Left hindlimb (tissue), 1 donor: ENCODE measurements at regions not wholly inside any gene's neighbourhood (a gene's known extent, or its start where the extent isn't known, plus 50 kb on each side); places are given as distances from the start of the nearest gene placed in this dataset.
"Not testable (repeated sequence)": the region's sequence is repeated elsewhere in the genome, so short reads cannot be mapped to it uniquely, and the experiment has no call there.

Experiments used
- DNase-seq: peaks from one replicate; pipeline ENCODE4 v3.0.0-alpha.2; 2018

DNA sequence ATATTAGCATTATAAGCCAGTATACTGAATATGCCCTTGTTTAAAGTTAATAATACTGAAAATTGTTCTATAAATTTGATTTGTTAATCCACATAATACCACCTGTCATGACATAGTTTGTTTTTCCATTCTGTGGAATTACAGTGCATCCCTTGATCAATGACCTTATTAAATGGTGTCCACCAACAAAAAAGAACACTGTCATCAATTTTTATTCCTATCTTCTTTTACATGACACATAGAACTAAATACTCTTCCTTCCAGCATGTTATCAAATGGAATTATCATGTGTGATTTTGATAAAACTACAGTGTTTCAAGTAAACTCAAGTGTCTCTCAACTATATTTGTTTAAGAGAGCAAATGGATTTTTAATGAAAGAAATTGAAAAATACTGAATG lies 221.8 kb upstream of the MBL2 start:
- DNase-seq: no peak

GRCh38 chr10:52993109-52993508 lies 220.5 kb upstream of the MBL2 start:
- DNase-seq: no peak

- DNase-seq: no peak
Observed at GRCh38 chr10:52992567-52992966, 220.0 kb upstream of the MBL2 start.

DNA sequence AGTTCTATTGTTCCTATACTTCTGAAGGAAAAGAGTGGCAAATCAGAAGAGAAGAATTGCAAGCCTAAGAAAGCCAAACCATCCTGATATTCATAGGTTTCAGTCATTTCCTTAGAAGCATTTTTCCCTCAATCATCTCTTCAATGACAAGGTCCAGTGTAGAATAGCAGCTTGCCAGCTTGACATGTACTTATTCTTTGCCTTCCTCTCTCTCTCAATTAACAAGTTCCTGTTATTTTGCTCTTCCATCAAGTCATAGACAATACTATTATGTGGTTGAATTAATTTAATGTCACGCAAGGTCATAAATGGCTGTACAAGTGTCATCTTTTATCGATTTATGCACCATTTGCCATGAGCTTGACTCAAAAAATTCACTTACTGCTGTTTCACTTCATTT lies 216.3 kb upstream of the MBL2 start:
- no peak for DNase-seq

DNA sequence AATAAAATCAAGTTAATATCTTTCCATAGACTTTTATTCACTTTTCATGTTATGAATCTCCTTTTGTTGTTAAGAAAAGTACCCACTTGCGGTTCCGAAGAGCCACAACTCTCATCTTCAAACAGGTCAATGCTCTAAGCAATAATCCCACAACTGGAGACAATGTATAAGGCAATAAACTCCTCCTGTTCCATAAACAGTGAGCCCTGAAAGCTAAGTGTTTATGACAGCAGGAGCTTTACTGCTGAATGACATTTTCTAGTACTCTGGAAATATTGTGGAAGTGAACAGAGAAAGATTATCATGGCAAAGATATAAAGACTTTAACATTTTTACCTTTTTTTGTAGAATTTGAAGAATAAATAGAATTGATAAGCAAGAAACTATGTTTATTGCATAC lies 213.5 kb upstream of the MBL2 start:
- DNase-seq: no peak

DNA sequence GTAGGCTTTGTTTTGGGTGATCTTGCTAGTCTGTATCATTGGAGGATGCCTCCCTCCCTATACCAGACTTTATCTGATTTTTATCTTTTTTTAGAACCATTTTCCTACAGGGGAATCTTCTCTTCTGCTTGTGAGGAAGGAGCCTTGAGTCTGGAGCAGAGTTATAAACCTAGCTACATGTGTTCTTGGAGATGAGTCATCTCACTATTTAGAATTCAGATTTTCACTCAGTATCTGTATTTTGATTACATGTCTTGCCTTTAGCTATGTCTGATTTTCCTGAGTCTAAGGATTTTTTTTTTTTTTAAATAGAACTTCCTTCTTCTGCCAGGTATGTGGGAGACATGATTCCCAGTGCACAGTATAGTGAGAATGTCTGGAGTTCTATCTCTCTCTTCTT lies 211.6 kb upstream of the MBL2 start:
- DNase-seq: no peak

GRCh38 chr10:52979295-52979990 lies 206.9 kb upstream of the MBL2 start:
- no peak for DNase-seq

GRCh38 chr10:52977581-52977980 lies 205.0 kb upstream of the MBL2 start:
- DNase-seq: no peak

DNA sequence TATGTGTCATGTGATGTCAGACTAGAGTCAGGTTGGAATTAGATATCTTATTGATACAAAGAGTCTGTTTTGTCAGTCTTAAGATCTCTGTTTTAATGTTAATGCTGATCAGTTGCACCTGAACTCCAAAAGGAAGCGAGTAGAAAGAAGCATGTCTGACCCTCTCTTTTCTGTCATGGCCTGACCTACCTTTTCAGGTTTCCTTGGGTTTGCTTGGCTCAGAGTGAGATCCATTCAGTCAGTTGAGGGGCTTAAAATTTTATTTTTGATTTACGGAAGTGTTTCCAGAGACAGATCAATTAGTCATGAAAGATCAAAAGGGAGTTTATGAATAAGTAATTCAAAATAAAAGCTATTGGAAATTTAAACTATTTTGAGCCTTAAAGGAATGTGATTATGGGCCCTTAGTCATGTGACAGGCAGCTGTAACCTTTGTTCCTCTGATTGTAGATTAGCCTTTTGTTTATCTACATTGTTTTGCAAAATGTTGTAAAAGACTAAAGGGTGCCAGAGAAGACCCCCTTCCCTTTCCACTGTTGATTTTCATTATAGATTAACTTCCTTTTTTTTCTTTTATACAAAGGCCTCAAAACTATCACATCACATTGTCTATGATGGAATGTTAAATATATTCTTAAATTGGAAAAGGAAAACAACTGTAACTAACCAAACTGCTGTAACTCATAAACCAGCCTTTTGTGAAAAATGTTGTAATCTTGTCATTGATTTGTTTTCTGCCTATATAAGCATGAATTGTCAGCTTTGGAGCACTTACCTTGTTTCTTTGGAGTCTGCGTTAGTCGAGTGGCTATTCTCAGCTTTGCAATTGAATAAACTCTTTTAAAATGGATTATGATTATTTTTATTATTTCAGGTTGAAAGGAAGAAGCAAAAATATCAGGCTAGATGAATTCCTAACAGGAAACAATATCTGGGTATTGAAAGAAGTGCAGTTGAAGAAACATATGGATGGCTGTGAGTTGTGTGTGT lies 195.5 kb upstream of the MBL2 start:
- no peak for DNase-seq

GRCh38 chr10:52966904-52967303 lies 194.3 kb upstream of the MBL2 start:
- DNase-seq: no peak

GRCh38 chr10:52965938-52966401 lies 193.4 kb upstream of the MBL2 start:
- DNase-seq: no peak

DNA sequence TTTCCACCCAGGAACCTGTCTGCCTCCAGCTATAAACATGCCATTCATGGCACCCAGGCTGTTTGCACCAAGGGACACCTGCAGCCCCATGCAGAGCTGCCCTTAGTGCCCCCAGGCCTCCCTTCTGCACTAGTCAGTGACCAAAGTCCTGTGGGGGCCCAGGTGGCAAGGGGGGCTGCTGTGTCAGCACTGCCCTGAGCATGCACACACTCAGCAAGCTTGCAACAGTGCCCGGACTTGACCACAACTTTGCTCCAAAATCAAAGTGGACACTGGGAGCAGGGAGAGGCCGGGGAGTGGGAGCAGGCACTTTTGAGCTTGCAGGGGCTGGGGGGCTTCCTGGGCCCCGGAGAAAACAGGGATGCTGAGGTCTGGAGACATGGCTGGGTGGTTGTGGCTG lies 192.9 kb upstream of the MBL2 start:
- no peak for DNase-seq

- no peak for DNase-seq
Observed at GRCh38 chr10:52961323-52961722, 188.7 kb upstream of the MBL2 start.

- DNase-seq: no peak
Observed at GRCh38 chr10:52959810-52960209, 187.2 kb upstream of the MBL2 start.

DNA sequence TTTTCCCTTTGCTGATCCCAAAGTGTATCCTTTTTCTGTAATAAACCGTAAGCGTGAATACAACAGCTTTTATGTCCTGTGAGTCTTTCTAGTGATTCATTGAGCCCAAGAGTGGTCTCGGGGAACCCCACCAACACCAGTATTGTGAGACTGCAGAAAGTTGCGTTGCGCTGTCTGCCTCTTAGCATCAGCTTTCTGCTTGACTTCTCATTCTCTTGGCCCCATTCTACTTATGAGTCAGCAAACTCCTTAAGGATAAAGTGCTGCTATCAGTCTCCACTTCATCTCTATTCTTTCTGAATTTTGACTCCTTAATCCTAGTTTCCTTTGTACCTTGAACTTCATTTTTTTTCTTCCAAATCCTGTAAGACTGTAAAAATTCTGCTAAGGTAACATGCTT lies 184.3 kb upstream of the MBL2 start:
- no peak for DNase-seq

- no peak for DNase-seq
Observed at GRCh38 chr10:52956461-52956860, 183.9 kb upstream of the MBL2 start.

- DNase-seq: no peak
Observed at GRCh38 chr10:52955337-52955736, 182.8 kb upstream of the MBL2 start.

- DNase-seq: no peak
Observed at GRCh38 chr10:52954407-52954806, 181.8 kb upstream of the MBL2 start.

DNA sequence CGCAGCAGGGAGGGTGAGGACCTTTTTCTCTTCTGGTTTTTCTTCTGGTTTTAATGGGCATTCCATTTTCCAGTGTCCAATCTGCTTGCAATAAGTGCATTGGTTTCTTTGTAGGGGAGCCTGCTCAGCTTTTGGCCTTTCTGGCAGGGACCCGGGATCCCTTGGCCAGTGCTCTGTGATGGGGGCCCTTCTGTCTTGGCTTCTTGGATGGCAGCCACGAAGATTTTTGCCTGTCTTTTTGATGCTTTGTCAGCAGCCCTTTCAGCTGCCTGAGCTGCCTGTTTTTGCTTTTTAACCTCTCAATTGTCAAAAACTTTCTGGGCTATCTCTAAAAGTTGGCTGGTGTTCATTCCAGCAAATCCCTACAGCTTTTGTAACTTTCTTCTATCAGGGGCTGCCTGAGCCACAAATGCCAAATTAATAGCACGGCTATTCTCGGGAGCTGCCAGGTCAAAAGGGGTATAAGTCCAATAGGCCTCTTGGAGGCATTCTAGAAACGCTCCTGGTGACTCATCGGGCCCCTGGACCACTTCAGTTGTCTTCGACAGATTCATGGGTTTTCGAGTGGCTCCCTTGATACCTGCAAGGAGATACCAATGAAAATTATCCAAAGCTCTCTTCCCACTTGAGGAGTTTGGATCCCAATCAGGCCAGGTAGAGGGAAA lies 179.9 kb upstream of the MBL2 start:
- DNase-seq: no peak

DNA sequence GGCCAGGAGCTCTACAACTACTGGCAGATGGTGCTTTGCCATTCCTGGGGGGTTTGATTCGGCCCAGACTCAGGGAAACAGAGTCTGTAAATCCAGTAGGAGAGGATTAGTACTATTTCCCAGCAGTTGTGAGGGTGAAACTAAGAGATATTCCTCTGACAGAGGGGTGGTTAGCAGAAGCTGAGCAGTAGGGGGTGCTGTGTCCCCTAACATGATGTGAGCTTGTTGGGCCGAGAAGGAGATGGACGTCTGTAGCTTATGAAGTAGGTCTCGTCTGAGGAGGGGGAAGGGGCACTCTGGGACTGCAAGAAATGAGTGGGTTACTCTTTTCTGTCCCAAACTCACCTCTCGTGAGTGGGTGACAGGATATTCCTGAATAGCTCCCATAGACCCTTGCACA lies 179.2 kb upstream of the MBL2 start:
- DNase-seq: no peak

DNA sequence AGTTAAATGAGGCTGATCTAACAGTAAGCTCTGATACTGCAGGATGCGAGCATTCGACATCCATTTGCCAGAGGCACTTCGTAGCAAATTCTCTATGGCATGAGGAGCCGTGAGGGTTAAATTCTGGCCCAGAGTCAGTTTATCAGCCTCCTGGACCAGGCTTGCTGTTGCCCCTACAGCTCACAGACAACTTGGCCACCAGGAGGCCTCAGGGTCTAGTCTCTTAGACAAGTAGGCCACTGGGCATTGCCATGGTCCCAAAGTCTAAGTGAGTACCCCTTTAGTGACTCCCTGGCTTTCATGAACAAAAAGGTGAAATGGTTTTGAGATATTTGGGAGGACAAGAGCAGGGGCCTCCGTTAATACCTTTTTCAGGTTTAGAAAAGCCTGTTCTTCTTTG lies 178.0 kb upstream of the MBL2 start:
- DNase-seq: no peak

DNA sequence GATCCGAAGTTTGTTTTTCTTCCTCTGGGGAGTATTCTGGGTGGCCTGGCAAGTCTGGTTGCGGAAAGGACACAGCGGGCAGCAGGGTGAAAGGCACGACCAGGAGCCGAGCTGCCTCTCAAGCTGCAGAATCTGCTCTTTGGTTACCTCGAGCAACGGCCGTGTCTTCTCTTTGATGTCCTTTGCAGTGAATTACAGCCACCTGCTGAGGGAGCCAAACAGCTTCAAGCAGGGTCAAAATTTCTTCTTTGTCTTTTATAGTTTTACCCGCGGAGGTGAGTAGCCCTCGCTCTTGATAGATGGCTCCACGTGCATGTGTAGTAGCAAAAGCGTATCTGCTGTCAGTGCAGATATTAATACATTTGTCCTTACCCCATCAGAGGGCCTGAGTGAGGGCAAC lies 177.3 kb upstream of the MBL2 start:
- no peak for DNase-seq

GRCh38 chr10:52946486-52946885 lies 173.9 kb upstream of the MBL2 start:
- no peak for DNase-seq

GRCh38 chr10:52945521-52945920 lies 172.9 kb upstream of the MBL2 start:
- DNase-seq: not testable (repeated sequence)
